ENCODE measurements at regions not wholly inside any gene's neighbourhood (a gene's known extent, or its start where the extent isn't known, plus 50 kb on each side); places are given as distances from the start of the nearest gene placed in this dataset.

GRCh38 chr1:70887936-70888335 is 159.7 kb downstream of the PTGER3 start:
- Mint-ChIP-seq H3K4me3 (no peak overlapping the region), H3K9me3 (ENCODE audit: insufficient read depth) (no peaks in the 10 kb centered on the region), H3K27me3 (no peaks in the 10 kb centered on the region), H3K4me1 (no peaks in the 10 kb centered on the region), H3K27ac (no peak overlapping the region)
- ChIA-PET POLR2A (no interaction called here), CTCF (no interaction called here)
- no peak for ATAC-seq (ENCODE audit: low read depth)
- Histone ChIP-seq H3K9me3 (ENCODE audit: control extremely low read depth in 1 of 3, control insufficient read depth in 2 of 3, insufficient read depth in 1 of 3, low read length in 2 of 3) (no peaks in the 10 kb centered on the region), H3K9ac (ENCODE audit: low read length) (no peak overlapping the region), H3K36me3 (replicated peaks in 1 of 2; ENCODE audit: control extremely low read depth in 1 of 2, control insufficient read depth in 1 of 2, extremely low read depth in 1 of 2, insufficient read depth in 2 of 2, low read length in 1 of 2) (no peaks in the 10 kb centered on the region), H4K20me1 (ENCODE audit: control insufficient read depth, insufficient read depth, low read length, poor library complexity, severe bottlenecking) (no peaks in the 10 kb centered on the region), H3K79me2 (ENCODE audit: control insufficient read depth, insufficient read depth, low read length) (no peaks in the 10 kb centered on the region), H2AFZ (ENCODE audit: insufficient read depth, low read depth, low read length, poor library complexity, severe bottlenecking) (no peak overlapping the region), H3K4me1 (ENCODE audit: control insufficient read depth in 2 of 2, insufficient read depth in 2 of 2, low read length in 2 of 2) (no peaks in the 10 kb centered on the region), H3K27me3 (replicated peaks in 1 of 4; ENCODE audit: control extremely low read depth in 1 of 4, control insufficient read depth in 3 of 4, insufficient read depth in 4 of 4, low read length in 3 of 4) (no peaks in the 10 kb centered on the region), H3K27ac (ENCODE audit: low read length in 2 of 2) (no peak overlapping the region), H3K4me3 (ENCODE audit: control extremely low read depth in 1 of 5, extremely low read depth in 1 of 5, insufficient read depth in 1 of 5, low read depth in 2 of 5, low read length in 4 of 5) (no peak overlapping the region), H3K4me2 (replicated peaks; ENCODE audit: low read depth, low read length, poor library complexity, severe bottlenecking) (no peak overlapping the region)
- intact Hi-C loops (cut with micrococcal nuclease), result no loop called here
- DNase-seq, result no peak
- 38% methylated on average over 1 of the region's 3 CpGs for WGBS (ENCODE audit: insufficient coverage)
- TF ChIP-seq, protein P1, sequence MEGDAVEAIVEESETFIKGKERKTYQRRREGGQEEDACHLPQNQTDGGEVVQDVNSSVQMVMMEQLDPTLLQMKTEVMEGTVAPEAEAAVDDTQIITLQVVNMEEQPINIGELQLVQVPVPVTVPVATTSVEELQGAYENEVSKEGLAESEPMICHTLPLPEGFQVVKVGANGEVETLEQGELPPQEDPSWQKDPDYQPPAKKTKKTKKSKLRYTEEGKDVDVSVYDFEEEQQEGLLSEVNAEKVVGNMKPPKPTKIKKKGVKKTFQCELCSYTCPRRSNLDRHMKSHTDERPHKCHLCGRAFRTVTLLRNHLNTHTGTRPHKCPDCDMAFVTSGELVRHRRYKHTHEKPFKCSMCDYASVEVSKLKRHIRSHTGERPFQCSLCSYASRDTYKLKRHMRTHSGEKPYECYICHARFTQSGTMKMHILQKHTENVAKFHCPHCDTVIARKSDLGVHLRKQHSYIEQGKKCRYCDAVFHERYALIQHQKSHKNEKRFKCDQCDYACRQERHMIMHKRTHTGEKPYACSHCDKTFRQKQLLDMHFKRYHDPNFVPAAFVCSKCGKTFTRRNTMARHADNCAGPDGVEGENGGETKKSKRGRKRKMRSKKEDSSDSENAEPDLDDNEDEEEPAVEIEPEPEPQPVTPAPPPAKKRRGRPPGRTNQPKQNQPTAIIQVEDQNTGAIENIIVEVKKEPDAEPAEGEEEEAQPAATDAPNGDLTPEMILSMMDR (IDR thresholded peaks at IDR 0.05), result no peak
- TF ChIP-seq EZH2 (IDR thresholded peaks at IDR 0.05; ENCODE audit: borderline replicate concordance, insufficient read depth, low read depth, low read length, poor library complexity, severe bottlenecking), result no peak

GRCh38 chr1:70888722-70889121 is 158.9 kb downstream of the PTGER3 start:
- Mint-ChIP-seq H3K4me3 (no peak overlapping the region), H3K27me3 (no peaks in the 10 kb centered on the region), H3K9me3 (ENCODE audit: insufficient read depth) (no peaks in the 10 kb centered on the region), H3K27ac (no peak overlapping the region), H3K4me1 (no peaks in the 10 kb centered on the region)
- Histone ChIP-seq H3K27ac (ENCODE audit: low read length in 2 of 2) (no peak overlapping the region), H3K9me3 (ENCODE audit: control extremely low read depth in 1 of 3, control insufficient read depth in 2 of 3, insufficient read depth in 1 of 3, low read length in 2 of 3) (no peaks in the 10 kb centered on the region), H3K4me3 (ENCODE audit: control extremely low read depth in 1 of 5, extremely low read depth in 1 of 5, insufficient read depth in 1 of 5, low read depth in 2 of 5, low read length in 4 of 5) (no peak overlapping the region), H2AFZ (ENCODE audit: insufficient read depth, low read depth, low read length, poor library complexity, severe bottlenecking) (no peak overlapping the region), H4K20me1 (ENCODE audit: control insufficient read depth, insufficient read depth, low read length, poor library complexity, severe bottlenecking) (no peaks in the 10 kb centered on the region), H3K9ac (ENCODE audit: low read length) (no peak overlapping the region), H3K4me1 (ENCODE audit: control insufficient read depth in 2 of 2, insufficient read depth in 2 of 2, low read length in 2 of 2) (no peaks in the 10 kb centered on the region), H3K4me2 (replicated peaks; ENCODE audit: low read depth, low read length, poor library complexity, severe bottlenecking) (no peak overlapping the region), H3K27me3 (replicated peaks in 1 of 4; ENCODE audit: control extremely low read depth in 1 of 4, control insufficient read depth in 3 of 4, insufficient read depth in 4 of 4, low read length in 3 of 4) (no peaks in the 10 kb centered on the region), H3K79me2 (ENCODE audit: control insufficient read depth, insufficient read depth, low read length) (no peaks in the 10 kb centered on the region), H3K36me3 (replicated peaks in 1 of 2; ENCODE audit: control extremely low read depth in 1 of 2, control insufficient read depth in 1 of 2, extremely low read depth in 1 of 2, insufficient read depth in 2 of 2, low read length in 1 of 2) (no peaks in the 10 kb centered on the region)
- intact Hi-C loops (cut with micrococcal nuclease), result no loop called here
- TF ChIP-seq, protein P1 (IDR thresholded peaks at IDR 0.05), result no peak
- TF ChIP-seq EZH2 (IDR thresholded peaks at IDR 0.05; ENCODE audit: borderline replicate concordance, insufficient read depth, low read depth, low read length, poor library complexity, severe bottlenecking), result no peak
- ChIA-PET POLR2A (no interaction called here), CTCF (no interaction called here)
- DNase-seq, result no peak
- WGBS (ENCODE audit: insufficient coverage), result 83% methylated on average over 1 of the region's 4 CpGs
- ATAC-seq (ENCODE audit: low read depth), result no peak
